Epithelial cell of esophagus (primary cell): ENCODE measurements at regions not wholly inside any gene's neighbourhood (a gene's known extent, or its start where the extent isn't known, plus 50 kb on each side); places are given as distances from the start of the nearest gene placed in this dataset.

ENCODE experiments used
- DNase-seq: peaks from one replicate; pipeline ENCODE4 v3.0.0; 2010; ENCODE audit warnings: low read depth
- H3K4me3 ChIP-seq: 2 replicates; pipeline ENCODE4 v1.5.1; 2011; ENCODE audit warnings: mild to moderate bottlenecking, low read length, control low read depth
- CTCF ChIP-seq: IDR thresholded peaks from 2 replicates; pipeline ENCODE4 v1.5.1; 2011; ENCODE audit warnings: low read depth, mild to moderate bottlenecking, low read length, control low read depth, inconsistent platforms; ENCODE audit not compliant: insufficient read depth; ENCODE audit errors: missing control alignments

- TF ChIP-seq CTCF: no peak
- no peak for DNase-seq
- H3K4me3 ChIP-seq: no peak overlapping the region
These were observed 117.5 kb upstream of the HMGCLL1 start for GRCh38 chr6:55696501-55696900.

- DNase-seq: no peak
- TF ChIP-seq CTCF: no peak
- no peak overlapping the region for H3K4me3 ChIP-seq
These were observed 117.0 kb upstream of the HMGCLL1 start for GRCh38 chr6:55696041-55696440.

GRCh38 chr6:55694759-55695158, 115.8 kb upstream of the HMGCLL1 start:
- no peak for TF ChIP-seq CTCF
- H3K4me3 ChIP-seq: no peak overlapping the region
- no peak for DNase-seq

GRCh38 chr6:55694148-55694547, 115.2 kb upstream of the HMGCLL1 start:
- TF ChIP-seq CTCF: no peak
- peak; percentile 24 for DNase-seq
- H3K4me3 ChIP-seq: no peak overlapping the region

- no peak for TF ChIP-seq CTCF
- H3K4me3 ChIP-seq: no peak overlapping the region
These were observed 100.5 kb upstream of the HMGCLL1 start for GRCh38 chr6:55679503-55679902.

GRCh38 chr6:55678330-55679224, 99.6 kb upstream of the HMGCLL1 start:
- no peak for DNase-seq
- no peak overlapping the region for H3K4me3 ChIP-seq
- no peak for TF ChIP-seq CTCF

More at GRCh38 chr6:55679503-55679902, 100.5 kb upstream of the HMGCLL1 start:
- no peak for DNase-seq

GRCh38 chr6:55676736-55677135, 97.7 kb upstream of the HMGCLL1 start:
- no peak for DNase-seq
- no peak for TF ChIP-seq CTCF

More at GRCh38 chr6:55676736-55677135, 97.7 kb upstream of the HMGCLL1 start:
- H3K4me3 ChIP-seq: no peak overlapping the region
